Spinal cord (tissue), 9 donors: ENCODE measurements at regions not wholly inside any gene's neighbourhood (a gene's known extent, or its start where the extent isn't known, plus 50 kb on each side); places are given as distances from the start of the nearest gene placed in this dataset.
A peak's percentile ranks its signal among the peaks of the same experiment; 100 is the strongest.

Source experiments
- DNase-seq, 6 donors: peaks; one replicate each; pipeline versions ENCODE4 v3.0.0 to v3.0.0-alpha.2; 2013 to 2015; ENCODE audit warnings: low spot score in 6 of 6, low read depth in 4 of 6
- H3K27ac ChIP-seq: one replicate; pipeline ENCODE4 v1.5.1; 2013; ENCODE audit warnings: low read depth, low read length, control low read depth
- H3K27me3 ChIP-seq: one replicate; pipeline ENCODE4 v1.6.1; 2013; ENCODE audit warnings: low read length; ENCODE audit not compliant: control insufficient read depth, insufficient read depth
- H3K36me3 ChIP-seq: one replicate; pipeline ENCODE4 v1.6.1; 2013; ENCODE audit warnings: low read length; ENCODE audit not compliant: control insufficient read depth, insufficient read depth
- H3K4me1 ChIP-seq: one replicate; pipeline ENCODE4 v1.6.1; 2013; ENCODE audit warnings: low read length; ENCODE audit not compliant: control insufficient read depth, insufficient read depth
- H3K4me3 ChIP-seq: one replicate; pipeline ENCODE4 v1.5.1; 2013; ENCODE audit warnings: low read depth, low read length, control low read depth
- H3K9me3 ChIP-seq: one replicate; pipeline ENCODE4 v1.6.1; 2013; ENCODE audit warnings: low read length; ENCODE audit not compliant: control insufficient read depth, insufficient read depth
- WGBS: methylation state at CpG from one replicate; pipeline ENCODE4 v1.1.5; 2013; ENCODE audit warnings: missing lambda C conversion rate; ENCODE audit not compliant: insufficient coverage; 5-methylcytosine and 5-hydroxymethylcytosine counted together
- donor health status: healthy.

- H3K4me1 ChIP-seq: no peaks in the 10 kb centered on the region
- H3K9me3 ChIP-seq: no peaks in the 10 kb centered on the region
- no peaks in the 10 kb centered on the region for H3K36me3 ChIP-seq
- H3K27ac ChIP-seq: no peak overlapping the region
- DNase-seq: no peak
- no peak overlapping the region for H3K4me3 ChIP-seq
- WGBS: 92% methylated on average over 2 of the region's 2 CpGs
- no peaks in the 10 kb centered on the region for H3K27me3 ChIP-seq
These were observed 1825.1 kb upstream of the IGFBP7 start for GRCh38 chr4:58935332-58935731.

- H3K27ac ChIP-seq: no peak overlapping the region
- WGBS: no CpG with 5 or more reads among the region's 1 CpG
These were observed 1826.3 kb upstream of the IGFBP7 start for GRCh38 chr4:58936436-58936835.

DNA sequence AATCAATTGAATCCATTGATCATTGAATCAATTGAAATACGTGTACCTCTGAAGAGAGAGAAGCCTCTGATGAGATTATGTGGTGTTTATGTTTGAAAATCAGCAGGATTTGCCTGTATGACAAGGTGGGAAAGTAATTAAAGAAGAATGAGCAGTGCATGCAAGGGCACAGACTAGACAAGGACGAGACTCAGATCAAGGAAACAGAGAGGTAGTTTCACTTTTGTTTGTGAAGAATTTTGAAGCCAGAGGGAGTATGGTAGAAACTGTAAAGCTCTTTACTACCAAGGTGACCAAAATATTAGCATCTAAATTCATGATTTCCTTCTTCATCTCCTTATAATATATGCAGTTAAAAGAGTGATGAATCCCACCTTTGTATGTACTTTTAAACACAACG lies 1830.0 kb upstream of the IGFBP7 start:
- 64% methylated on average over 2 of the region's 3 CpGs for WGBS

More at GRCh38 chr4:58936436-58936835, 1826.3 kb upstream of the IGFBP7 start:
- DNase-seq: no peak
- Histone ChIP-seq H3K36me3 (no peaks in the 10 kb centered on the region), H3K4me1 (no peaks in the 10 kb centered on the region), H3K27me3 (no peaks in the 10 kb centered on the region), H3K9me3 (no peaks in the 10 kb centered on the region), H3K4me3 (no peak overlapping the region)

DNA sequence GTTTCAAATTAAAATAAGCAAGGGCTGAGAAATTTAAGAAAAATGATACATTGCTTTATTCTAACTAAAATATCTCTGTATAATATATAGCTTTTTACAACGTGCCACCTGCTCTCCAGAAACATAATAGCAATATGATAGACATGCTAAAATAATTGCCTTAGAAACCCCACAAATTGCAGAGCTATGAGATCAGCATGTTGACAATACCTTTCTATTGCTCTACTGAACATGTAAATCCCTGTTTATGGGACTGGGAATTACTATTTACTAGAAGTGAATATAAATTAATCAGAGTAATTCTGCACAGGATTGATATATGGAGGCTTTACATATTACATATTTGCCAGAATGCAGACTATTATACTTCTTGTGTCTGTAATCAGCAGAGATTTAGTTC lies 1831.1 kb upstream of the IGFBP7 start:
- Histone ChIP-seq H3K36me3 (no peaks in the 10 kb centered on the region), H3K27me3 (no peaks in the 10 kb centered on the region), H3K4me1 (no peaks in the 10 kb centered on the region), H3K9me3 (no peaks in the 10 kb centered on the region), H3K27ac (no peak overlapping the region), H3K4me3 (no peak overlapping the region)
- WGBS: no CpG with 5 or more reads among the region's 1 CpG
- DNase-seq: peak in 1 of 6 donors; percentile 51

More for the DNA sequence above, 1830.0 kb upstream of the IGFBP7 start:
- DNase-seq: no peak
- Histone ChIP-seq H3K9me3 (no peaks in the 10 kb centered on the region), H3K27me3 (no peaks in the 10 kb centered on the region), H3K36me3 (no peaks in the 10 kb centered on the region), H3K4me1 (no peaks in the 10 kb centered on the region), H3K27ac (no peak overlapping the region), H3K4me3 (no peak overlapping the region)

- whole genome bisulfite sequencing: 60% methylated on average over 1 of the region's 2 CpGs
- H3K27ac ChIP-seq: no peak overlapping the region
- no peak for DNase-seq
- H3K9me3 ChIP-seq: no peaks in the 10 kb centered on the region
- no peaks in the 10 kb centered on the region for H3K36me3 ChIP-seq
- H3K4me1 ChIP-seq: no peaks in the 10 kb centered on the region
- H3K27me3 ChIP-seq: no peaks in the 10 kb centered on the region
- H3K4me3 ChIP-seq: no peak overlapping the region
These were observed 1843.4 kb upstream of the IGFBP7 start for GRCh38 chr4:58953575-58953974.

DNA sequence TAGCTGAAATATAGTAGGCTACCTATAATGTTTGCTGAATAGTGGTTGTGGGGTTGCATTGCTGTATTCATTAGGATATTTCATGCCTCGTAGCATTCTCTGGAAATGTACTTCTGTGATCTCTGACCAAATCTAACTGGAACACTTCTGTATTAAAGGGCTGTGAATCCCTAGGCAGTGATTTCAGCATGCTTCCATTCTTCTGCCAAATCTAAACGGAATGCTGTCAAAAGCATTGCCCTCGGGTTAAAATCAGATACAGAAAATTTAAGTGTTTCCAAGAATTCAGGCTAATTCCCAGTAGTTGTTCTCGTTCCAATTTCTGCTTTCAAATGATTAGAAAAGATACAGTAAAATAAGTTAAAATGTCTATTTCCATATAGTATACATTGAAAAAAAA lies 1847.5 kb upstream of the IGFBP7 start:
- Histone ChIP-seq H3K4me3 (no peak overlapping the region), H3K36me3 (no peaks in the 10 kb centered on the region), H3K4me1 (no peaks in the 10 kb centered on the region), H3K27ac (no peak overlapping the region), H3K27me3 (no peaks in the 10 kb centered on the region), H3K9me3 (no peaks in the 10 kb centered on the region)
- 67% methylated on average over 1 of the region's 4 CpGs for WGBS
- peak in 2 of 6 donors; percentile 1 to 5 for DNase-seq

- H3K27me3 ChIP-seq: no peaks in the 10 kb centered on the region
- H3K9me3 ChIP-seq: no peaks in the 10 kb centered on the region
- H3K27ac ChIP-seq: no peak overlapping the region
- no peaks in the 10 kb centered on the region for H3K36me3 ChIP-seq
- H3K4me1 ChIP-seq: no peaks in the 10 kb centered on the region
- WGBS: no CpG with 5 or more reads among the region's 2 CpGs
- no peak overlapping the region for H3K4me3 ChIP-seq
- no peak for DNase-seq
These were observed 1851.1 kb upstream of the IGFBP7 start for GRCh38 chr4:58961283-58961682.

GRCh38 chr4:58961925-58962324 lies 1851.7 kb upstream of the IGFBP7 start:
- Histone ChIP-seq H3K4me1 (no peaks in the 10 kb centered on the region), H3K9me3 (no peaks in the 10 kb centered on the region), H3K36me3 (no peaks in the 10 kb centered on the region), H3K4me3 (no peak overlapping the region), H3K27me3 (no peaks in the 10 kb centered on the region), H3K27ac (no peak overlapping the region)
- DNase-seq: no peak
- WGBS: no CpG with 5 or more reads among the region's 2 CpGs

GRCh38 chr4:58962424-58962823 lies 1852.2 kb upstream of the IGFBP7 start:
- H3K27me3 ChIP-seq: no peaks in the 10 kb centered on the region
- no peaks in the 10 kb centered on the region for H3K9me3 ChIP-seq

GRCh38 chr4:58981828-58982227 lies 1871.6 kb upstream of the IGFBP7 start:
- Histone ChIP-seq H3K27me3 (no peaks in the 10 kb centered on the region), H3K4me1 (no peaks in the 10 kb centered on the region), H3K4me3 (no peak overlapping the region), H3K27ac (no peak overlapping the region), H3K9me3 (no peaks in the 10 kb centered on the region), H3K36me3 (no peaks in the 10 kb centered on the region)
- WGBS: no CpG with 5 or more reads among the region's 1 CpG
- no peak for DNase-seq

More at GRCh38 chr4:58962424-58962823, 1852.2 kb upstream of the IGFBP7 start:
- DNase-seq: no peak
- Histone ChIP-seq H3K36me3 (no peaks in the 10 kb centered on the region), H3K4me3 (no peak overlapping the region), H3K27ac (no peak overlapping the region), H3K4me1 (no peaks in the 10 kb centered on the region)
